Superior temporal gyrus (tissue), 1 donor: ENCODE measurements at regions not wholly inside any gene's neighbourhood (a gene's known extent, or its start where the extent isn't known, plus 50 kb on each side); places are given as distances from the start of the nearest gene placed in this dataset.
A peak's percentile ranks its signal among the peaks of the same experiment; 100 is the strongest.

Source experiments
- DNase-seq: peaks from one replicate; pipeline ENCODE4 v3.0.0-alpha.2; 2016; ENCODE audit errors: extremely low spot score

DNA sequence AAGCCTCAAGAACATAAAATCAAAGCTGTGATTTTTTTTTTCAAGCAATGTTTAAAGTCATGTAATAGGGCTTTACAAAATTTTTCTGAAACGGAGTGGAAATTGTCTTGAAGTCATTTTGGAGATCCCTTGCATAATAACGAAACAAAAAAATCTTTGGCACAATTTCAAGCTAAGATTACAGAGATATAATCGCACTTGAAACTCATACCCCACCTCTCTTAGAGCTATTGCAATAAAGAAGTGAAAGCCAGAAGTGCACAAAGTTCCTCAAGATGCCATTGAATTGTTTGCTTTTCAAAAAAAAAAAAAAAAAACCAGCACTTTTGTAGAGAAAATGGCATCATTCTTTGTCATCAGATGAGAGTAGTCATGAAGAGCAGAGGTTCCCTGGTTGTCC, 152.3 kb downstream of the PAX3 start:
- no peak for DNase-seq

DNA sequence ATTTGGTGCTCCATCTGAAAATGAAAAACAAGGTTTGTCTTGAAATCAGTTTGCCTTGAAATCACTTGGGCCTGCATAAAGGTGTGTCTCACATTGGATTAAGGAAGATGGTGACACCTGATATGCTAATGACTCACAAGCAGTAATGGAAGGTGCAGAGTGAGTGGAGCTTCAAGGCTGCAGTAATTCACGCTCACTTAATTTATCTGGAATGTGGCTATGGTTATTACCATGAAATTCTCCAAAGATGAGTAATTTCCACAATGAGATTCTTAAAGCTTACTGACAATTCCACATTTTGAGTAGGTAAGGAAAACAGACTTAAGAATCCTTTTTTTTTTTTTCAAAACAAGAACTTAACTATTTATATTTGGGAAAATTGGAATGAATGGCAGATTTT, 156.8 kb downstream of the PAX3 start:
- DNase-seq = no peak

DNA sequence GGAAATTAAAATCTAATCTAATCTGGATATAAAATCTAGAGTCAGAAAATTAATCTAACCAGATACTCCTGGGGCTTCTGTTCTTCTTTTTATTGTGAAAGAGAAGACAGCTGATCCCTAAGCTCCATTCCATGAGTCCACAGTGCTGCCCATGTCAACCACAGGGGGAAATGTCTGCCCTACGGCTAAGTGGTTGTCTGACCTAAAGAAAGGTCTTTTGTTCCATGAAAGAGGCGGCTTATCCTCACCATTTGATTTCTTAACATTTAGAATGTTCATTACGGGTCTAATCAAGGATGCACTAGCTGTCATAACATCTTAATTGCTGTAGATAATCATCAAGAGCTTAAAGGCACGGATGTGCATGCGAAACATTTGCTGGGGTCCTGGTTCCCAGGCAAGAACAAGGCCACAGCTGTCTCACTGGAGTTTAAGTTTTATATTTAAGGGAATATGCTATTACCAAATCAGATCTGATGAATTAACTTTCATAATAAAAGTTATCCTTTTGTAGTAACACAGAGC, 162.6 kb downstream of the PAX3 start:
- DNase-seq = no peak

DNA sequence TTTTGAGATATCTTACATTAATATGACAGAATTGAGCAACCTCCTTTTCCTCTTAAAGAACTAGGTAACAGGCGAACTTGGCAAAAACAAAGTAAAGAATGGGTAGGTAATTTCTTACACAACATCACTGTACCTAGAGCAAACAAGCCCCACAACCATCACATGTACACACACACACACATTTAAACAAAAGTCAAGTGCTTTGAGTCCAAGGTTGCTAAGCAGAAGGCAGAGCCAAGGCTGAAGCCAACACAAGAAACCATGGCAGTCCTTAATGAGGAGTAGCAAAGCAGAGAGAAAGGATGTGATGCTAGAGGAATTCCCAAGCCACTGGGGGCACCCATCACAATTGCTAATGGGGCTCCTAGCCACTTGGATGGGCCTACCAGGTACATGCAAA, 164.1 kb downstream of the PAX3 start:
- no peak for DNase-seq

DNA sequence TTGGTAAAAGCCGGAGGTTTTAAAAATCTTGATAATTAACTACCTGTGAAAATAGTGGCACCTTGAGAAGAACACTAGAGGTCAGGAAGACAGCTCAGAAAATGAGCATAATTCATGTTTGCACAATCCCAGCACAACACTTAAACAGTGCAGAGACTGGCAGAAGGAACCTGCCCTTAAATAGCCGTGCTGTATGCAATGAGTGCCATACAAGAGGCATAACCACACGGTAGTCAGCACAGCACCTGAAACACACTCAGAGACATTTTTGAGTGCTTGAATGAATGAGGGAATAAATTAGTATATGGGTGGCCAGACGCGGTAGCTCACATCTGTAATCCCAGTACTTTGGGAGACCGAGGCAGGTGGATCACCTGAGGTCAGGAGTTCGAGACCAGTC, 164.9 kb downstream of the PAX3 start:
- no peak for DNase-seq

DNA sequence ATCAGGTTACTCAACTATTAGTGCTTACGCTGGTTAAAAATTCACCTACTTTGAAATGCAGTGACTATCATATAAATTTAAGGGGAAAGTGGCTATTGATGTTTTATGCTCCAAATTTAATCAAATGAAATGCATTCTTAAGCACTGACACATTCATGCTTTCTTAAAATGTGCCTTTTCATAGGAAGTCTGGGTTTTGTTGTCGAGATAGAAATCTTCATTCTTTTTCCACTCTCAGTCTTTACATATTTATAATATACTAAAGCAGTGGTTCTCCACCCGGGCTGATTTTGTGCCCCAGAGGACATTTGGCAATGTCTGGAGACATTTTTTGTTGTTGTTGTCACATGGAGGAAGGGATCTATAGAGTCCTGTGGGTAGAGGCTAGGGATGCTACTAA, 167.9 kb downstream of the PAX3 start:
- no peak for DNase-seq

DNA sequence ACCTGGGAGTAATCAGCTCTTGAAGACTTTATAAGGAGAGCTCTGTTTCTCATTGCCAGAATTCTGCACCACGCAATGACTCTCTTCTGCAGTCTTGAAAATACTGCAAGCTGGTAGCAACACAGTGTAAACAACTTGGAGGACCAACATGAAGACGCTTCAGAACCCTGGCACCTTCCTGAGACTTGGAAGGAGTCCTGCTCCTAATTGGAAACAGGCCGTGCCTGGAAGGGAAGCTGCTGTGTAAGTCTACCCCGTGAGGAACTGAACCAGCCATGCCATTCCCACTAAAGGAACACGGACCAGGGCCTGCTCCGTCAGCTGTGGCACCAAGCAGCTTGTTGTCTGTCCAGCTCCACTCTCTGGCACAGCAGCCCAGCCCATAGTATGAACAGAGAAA, 171.1 kb downstream of the PAX3 start:
- DNase-seq = no peak

DNA sequence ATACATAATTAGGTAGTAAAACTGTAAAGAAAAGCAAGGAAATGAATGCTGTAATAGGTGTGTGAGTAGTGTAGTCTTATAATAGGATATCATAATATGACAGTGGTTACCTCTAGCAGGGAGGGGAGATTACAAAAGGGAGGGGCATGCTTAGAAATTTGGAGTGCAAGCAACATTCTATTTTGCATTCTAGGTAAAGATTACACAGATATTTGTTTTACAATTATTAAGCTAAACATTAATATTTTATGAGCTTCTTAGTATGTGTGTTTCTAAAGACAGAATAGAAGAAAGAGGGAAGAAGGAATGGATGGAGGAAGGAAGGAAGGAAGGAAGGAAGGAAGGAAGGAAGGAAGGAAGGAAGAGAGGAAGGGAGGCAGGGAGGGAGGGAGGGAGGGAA, 177.9 kb downstream of the PAX3 start:
- DNase-seq = no peak

DNA sequence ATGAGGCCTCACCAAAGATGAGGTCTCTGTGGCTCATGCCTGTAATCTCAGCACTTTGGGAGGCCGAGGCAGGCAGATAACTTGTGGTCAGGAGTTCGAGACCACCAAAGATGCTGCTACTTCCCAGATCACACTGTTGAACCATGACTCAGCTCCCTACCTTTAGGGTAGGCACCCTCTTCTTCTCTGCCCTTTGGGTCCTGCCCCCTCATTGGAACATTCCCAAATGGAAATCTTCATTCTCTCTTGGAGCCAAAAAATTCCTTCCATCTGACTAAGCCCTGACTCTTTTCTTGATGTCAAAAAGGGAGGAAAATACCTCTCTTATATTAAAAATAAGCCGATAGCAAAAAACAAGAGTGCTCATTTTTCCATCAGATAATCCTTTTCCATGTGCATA, 183.5 kb downstream of the PAX3 start:
- DNase-seq = no peak

DNA sequence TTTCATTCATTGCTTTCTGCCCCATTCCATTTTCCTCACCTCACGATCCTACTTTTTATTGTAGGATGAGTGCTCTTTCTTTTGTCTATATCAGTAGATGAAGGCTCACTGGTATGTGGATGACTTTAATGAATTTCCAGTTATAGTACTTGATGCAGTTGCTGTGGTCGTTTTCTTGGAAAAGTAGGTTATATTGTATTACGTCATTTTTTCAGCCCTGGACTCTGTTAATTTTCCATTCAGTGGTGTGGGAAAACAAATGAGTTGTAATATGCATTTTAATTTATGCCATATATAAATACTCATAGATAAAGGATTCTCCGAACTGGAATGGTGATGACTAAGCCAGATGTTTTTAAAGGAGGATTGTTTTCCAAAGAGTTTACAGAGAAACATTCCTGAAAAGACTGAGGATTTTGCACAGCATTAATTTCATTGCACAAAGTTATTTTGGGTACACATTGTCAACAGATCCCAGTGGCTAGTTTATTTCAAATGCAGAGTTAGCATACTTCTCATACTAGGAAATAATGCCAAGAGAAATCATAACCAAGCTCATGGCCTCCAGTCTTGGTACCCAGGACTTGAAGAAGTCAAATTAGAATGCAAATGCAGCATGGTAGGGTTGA, 189.7 kb downstream of the PAX3 start:
- DNase-seq = no peak

DNA sequence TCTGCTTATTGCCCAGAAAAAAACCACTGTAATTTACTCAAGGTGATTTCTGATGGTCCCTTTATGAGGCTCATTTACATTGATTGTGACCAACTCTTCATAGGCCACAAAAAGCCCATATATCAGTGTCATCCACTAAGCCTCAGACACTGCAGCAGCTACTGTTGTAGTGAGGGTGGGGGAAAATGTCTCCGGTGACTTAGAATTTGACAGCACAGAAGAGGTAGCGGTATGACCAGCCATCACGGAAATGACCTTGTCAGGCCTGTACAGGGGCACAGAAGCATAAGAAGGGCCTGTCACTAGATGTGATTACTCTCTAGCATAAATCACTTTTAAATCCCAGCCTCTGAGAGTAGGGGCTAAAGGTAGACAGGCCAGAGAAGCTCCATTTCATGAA, 190.3 kb downstream of the PAX3 start:
- DNase-seq = no peak

DNA sequence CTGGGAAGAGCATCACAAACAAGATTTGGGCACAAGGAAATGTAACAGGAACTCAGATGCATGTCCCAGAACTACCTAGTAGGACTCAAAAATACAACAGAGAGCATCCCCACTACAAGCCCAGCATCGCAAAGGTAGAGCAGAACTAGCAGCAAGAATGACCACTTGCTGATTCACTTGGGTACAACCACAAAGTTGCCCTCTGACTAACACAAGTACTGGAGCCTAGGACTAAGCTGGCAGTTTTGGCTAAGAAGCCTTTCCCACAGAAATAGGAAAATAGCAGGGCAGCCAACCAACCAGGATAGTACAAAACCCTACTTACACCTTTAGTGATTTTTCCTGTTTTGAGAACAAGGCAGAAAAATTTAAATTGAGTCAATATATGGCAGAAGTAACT, 193.8 kb downstream of the PAX3 start:
- DNase-seq = no peak

DNA sequence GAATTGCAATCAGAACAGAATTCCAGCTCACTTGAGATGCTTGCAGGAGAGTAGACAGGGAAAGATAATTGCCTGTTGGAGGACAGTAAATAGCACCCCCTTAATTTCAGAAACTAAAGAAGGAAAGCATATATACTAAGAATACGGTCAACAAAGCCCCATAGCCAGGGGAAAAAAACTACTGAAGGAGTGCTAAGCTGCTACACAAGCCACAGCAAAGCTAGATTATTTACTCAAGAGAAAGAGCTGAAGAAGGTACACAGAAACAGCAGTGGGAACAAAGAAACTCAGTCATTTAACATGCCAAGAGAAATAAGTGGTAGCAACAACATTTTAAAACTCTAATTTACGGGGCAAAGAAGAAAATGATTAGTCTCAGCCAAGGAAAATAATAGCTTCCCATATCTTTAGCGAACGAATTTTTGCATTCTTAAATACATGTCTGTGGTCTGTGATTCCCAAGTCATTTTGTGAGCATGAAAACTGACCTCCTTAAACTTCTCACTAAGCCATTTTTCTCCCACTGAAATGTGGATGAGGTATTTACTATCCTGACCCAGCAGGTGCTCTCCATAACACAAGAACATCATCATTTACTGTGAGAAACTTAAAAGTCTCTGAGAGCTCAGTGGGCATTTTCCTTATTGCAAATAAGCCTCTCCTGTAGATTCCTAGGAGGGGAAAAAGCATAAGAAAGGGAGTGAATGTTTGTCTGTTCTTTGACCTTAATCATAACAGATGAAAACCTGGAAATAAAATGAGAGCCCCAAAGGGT, 196.0 kb downstream of the PAX3 start:
- no peak for DNase-seq

DNA sequence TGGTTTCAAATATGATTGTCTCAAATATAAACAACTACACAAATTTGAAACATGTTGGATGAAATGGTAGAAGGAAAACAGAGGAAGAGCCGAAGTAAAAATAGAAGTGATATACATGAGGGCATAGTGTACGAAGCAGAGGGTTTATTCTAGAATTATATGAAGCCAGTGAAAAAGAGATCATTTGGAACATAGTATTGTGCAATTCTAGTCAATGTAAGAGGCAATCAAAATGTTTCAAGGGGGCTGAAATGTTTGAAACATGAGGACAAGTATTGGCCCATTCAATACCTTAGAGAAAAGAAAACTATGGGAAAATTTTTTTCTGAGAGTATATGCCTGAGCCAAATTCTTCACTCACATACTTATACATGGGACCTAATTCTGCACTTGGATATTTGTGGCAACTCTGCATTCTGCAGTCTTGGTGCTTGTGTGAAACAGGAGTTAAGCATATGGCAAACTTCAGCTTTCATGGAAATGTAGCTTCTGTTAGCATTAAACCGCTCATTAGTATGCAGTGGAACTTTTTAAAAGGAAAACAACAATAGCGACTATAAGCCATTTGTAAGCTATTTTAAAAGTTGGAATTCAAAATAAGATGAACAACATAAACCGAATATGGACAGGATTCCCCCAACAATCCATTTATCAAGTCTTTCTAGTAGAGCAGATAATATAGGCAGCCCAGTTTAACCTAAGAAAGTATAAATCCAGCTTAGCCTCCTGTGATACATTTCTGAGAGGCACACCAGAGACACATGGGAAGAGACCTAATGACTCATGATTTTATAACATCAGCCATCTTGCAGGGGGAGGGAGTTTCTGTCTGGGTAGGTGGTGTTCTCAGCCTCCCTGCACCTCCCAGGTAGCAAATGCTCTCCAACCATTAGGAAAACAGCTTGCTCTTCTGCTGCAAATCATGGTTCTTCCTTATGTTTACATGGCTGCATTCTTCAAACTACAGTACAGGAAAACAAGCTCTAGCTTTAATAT, 197.8 kb downstream of the PAX3 start:
- peak; percentile 10 for DNase-seq

DNA sequence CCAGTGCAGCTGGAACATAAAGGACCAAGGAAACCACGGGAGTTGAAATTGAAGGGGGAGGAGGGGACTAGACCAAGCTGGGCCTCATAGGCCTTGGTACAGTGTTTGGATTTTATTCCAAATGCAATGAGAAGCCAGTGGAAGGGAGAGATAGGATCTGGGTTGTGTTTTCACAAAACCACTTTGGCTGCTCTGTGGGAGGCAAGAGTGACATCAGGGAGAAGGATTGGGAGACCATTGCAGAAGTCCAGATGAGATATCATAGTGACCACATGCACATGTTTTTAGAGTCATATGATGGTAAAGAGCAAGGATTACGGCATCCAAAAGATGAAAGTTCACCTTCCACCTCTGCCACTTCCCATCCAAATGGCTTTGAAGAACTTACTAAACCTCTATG, 210.2 kb downstream of the PAX3 start:
- no peak for DNase-seq

DNA sequence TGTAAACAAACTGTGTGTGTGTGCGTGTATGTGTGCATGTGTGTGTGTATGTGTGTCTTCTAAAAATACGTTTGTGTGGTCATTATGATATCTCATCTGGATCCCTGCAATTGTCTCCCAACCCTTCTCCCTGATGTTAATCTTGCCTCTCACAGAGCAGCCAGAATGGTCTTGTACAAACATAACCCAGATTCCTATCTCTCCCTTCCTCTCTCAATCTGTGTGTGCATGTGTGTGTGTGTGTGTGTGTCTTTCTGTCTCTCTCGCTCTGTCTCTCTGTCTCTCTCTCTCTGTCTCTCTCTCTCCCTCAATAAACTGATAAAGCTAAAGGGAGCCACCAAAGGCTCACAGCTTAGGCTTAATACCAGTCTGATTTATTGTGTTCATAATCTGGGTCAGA, 210.8 kb downstream of the PAX3 start:
- DNase-seq = no peak

DNA sequence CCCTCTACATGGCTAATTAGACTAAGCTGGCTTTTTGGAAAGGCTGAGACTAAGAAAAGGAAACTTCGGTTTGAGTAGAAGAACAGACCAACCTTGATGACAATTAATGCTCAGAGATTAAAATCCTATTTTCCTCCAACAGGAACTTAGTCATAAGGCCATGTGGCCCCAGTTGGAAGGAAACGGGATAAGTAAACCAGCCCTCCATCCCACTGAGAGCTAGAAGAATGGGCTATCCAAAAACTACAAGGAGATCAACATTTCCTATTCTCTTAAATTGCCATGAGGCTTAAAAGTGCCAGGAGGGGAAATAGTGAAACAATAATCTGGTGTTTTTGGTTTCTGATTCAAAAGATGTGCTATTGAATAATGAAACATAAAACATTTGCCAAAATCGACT, 216.6 kb downstream of the PAX3 start:
- DNase-seq = no peak

DNA sequence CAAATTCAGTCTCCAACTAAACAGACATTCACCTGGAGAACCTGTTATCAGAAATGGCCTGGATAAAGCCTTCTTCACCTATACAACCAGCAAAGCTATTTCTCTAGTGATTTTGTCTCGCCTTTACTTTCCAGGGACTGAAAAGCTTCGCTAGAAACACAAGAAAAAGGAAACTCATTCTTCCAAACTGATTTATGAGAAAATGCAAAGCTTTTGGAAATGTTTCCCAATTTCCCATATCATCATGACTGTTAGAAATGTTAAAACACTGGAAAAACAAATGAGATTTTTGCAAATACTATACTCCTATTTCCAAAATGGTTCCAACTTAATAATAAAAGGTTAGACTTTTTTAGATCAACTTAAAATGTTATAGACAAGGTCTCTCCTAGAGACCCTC, 218.7 kb downstream of the PAX3 start:
- DNase-seq = no peak

DNA sequence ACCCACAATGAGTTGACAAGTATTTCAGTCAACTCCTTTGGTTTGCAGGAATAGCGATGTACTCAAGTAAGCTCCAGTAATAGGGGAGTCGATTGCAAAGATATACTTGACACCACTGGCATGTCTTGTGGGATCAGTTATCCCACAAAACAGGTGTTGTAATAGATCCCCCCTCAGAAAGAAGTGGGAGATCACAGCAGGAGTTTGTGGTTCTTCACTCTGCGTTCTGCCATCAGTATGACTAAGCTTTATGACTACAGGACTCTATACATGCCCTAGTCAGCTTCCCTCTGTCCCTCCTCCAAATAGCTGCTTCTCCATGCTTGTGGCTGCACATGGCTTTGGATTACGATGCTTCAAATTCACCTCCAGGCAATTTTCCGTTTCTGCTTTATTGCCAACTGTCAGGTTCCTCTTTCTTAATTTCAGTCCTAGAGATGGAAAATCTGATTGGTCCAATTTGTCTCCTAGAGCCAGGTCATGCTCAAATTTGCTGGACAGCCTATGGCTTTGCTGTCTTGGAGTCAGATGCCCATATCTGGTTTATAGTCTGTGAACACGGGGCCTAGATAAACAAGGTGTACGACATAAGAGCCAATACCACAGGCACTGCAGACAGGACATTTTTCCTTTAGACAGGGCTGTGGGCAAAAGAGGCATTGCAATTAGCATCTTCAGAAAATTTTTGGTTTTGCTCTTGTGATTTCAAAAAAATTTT, 221.7 kb downstream of the PAX3 start:
- DNase-seq = no peak

DNA sequence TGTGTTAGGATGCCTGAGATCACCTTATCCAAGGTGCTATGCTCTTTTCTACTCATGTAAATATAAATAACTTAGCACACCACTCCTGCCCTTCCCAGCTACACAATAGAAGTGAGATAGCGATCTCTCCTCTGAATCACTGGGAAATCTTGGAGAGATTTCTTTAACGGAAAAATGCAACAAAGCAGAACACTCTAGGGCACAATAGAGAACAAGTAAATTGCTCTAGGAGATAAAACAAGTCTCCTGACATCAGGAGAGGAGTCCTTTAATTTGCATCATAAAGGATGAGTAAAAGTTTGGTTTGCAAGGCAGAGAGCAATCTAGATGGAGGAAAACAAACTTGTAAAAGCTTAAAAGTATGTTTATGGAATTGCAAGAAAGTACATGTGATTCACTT, 224.1 kb downstream of the PAX3 start:
- DNase-seq = no peak

DNA sequence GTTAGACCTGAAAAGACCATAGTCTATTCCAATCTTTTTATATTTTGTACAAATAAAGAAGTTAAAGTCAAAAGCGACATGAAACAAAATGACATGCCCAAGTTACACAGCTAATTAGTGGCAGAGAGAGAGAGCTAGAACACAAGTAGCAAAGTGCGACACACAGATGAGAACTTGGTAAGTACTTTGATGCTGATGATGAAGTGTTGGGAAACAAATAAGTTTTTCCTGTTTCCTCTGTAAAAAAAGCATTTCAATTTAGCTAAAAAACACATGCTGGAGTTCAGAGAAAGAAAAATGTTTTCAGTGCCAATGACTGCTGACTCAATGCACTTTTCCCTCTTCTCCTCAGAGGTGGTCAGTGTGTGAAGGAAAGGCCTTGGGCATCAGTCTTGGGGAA, 226.9 kb downstream of the PAX3 start:
- DNase-seq = no peak

DNA sequence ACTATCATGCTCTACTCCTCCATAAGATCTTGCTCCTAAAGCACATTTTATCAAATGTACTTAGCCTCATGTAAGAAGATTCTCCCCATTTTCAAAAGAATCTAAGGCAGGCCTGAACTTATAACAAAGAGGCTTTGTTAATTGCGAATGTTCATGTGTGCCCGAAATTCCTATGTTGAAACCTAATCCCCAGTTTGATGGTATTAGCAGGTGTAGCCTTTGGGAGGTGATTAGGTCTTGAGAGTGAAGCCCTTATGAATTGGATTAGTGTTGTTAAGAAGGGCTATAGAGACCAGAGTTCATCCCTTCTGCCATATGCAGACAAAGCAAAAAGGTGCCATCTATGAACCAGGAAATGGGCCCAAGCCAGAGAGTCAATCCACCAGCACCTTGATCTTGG, 234.5 kb downstream of the PAX3 start:
- DNase-seq = no peak
